Fibroblast of lung (primary cell): ENCODE measurements at regions not wholly inside any gene's neighbourhood (a gene's known extent, or its start where the extent isn't known, plus 50 kb on each side); places are given as distances from the start of the nearest gene placed in this dataset.

Source experiments
- DNase-seq, 2 donors: peaks; one replicate each; pipeline versions ENCODE4 v3.0.0 to v3.0.0-alpha.2; 2010; ENCODE audit warnings: low read depth in 2 of 2
- H2AFZ ChIP-seq: 2 replicates; pipeline ENCODE4 v1.5.1; 2012; ENCODE audit warnings: low read length, control low read depth, inconsistent platforms
- H3K27ac ChIP-seq: 2 replicates; pipeline ENCODE4 v1.5.1; 2011; ENCODE audit warnings: low read length, control low read depth; ENCODE audit not compliant: insufficient read depth
- H3K27me3 ChIP-seq: 2 replicates; pipeline ENCODE4 v1.5.1; 2011; ENCODE audit warnings: mild to moderate bottlenecking, low read length; ENCODE audit not compliant: control insufficient read depth, insufficient read depth
- H3K36me3 ChIP-seq: 2 replicates; pipeline ENCODE4 v1.5.1; 2011; ENCODE audit warnings: low read length; ENCODE audit not compliant: control insufficient read depth, insufficient read depth
- H3K4me1 ChIP-seq: 2 replicates; pipeline ENCODE4 v1.5.1; 2011; ENCODE audit warnings: low read length; ENCODE audit not compliant: control insufficient read depth, insufficient read depth; ENCODE audit errors: extremely low read depth
- H3K4me2 ChIP-seq: 2 replicates; pipeline ENCODE4 v1.5.1; 2011; ENCODE audit warnings: low read length, control low read depth; ENCODE audit not compliant: insufficient read depth; ENCODE audit errors: extremely low read depth
- H3K4me3 ChIP-seq, 4 experiments: fragments of 200-600 bp in 1 of 4; sonication (generic) in 1 of 4; replicated peaks in 1 of 4; 2 replicates each; pipeline ENCODE4 v1.5.1; 2011 to 2016; ENCODE audit warnings: low read length in 4 of 4, low read depth in 3 of 4, mild to moderate bottlenecking in 3 of 4, control low read depth in 2 of 4, inconsistent platforms in 1 of 4, mixed read lengths in 1 of 4; ENCODE audit not compliant: insufficient read depth in 1 of 4; ENCODE audit errors: control extremely low read depth in 1 of 4
- H3K79me2 ChIP-seq: 2 replicates; pipeline ENCODE4 v1.5.1; 2012; ENCODE audit warnings: mild to moderate bottlenecking, low read length, inconsistent platforms; ENCODE audit not compliant: control insufficient read depth, insufficient read depth
- H3K9ac ChIP-seq: 2 replicates; pipeline ENCODE4 v1.5.1; 2011; ENCODE audit warnings: mild to moderate bottlenecking, low read length, control low read depth; ENCODE audit not compliant: insufficient read depth
- H3K9me3 ChIP-seq: 2 replicates; pipeline ENCODE4 v1.5.1; 2012; ENCODE audit warnings: low read depth, low read length; ENCODE audit not compliant: control insufficient read depth, insufficient read depth
- H4K20me1 ChIP-seq: 2 replicates; pipeline ENCODE4 v1.5.1; 2011; ENCODE audit warnings: low read length; ENCODE audit not compliant: control insufficient read depth, insufficient read depth; ENCODE audit errors: extremely low read depth
- CTCF ChIP-seq, 2 donors: IDR thresholded peaks in 1 of 2; conservative IDR thresholded peaks in 1 of 2; 1 replicate in 1 of 2; 2 replicates in 1 of 2; pipeline ENCODE4 v1.5.1; 2011 to 2012; ENCODE audit warnings: low read length in 2 of 2, control low read depth in 1 of 2, inconsistent platforms in 1 of 2, low read depth in 1 of 2, mild to moderate bottlenecking in 1 of 2
- EZH2 ChIP-seq: IDR thresholded peaks from 2 replicates; pipeline ENCODE4 v1.5.1; 2012; ENCODE audit warnings: low read length, control low read depth, mild to moderate bottlenecking; ENCODE audit errors: missing control alignments

- TF ChIP-seq CTCF (conservative IDR thresholded peaks at IDR 0.05 in 1 of 2, IDR thresholded peaks at IDR 0.05 in 1 of 2; ENCODE audit: low read depth in 1 of 2, low read length in 2 of 2) (no peak), EZH2 (no peak)
- Histone ChIP-seq H4K20me1 (no peaks in the 10 kb centered on the region), H3K9me3 (no peaks in the 10 kb centered on the region), H3K27ac (no peak overlapping the region), H3K4me2 (no peak overlapping the region), H2AFZ (no peak overlapping the region), H3K4me1 (no peaks in the 10 kb centered on the region), H3K4me3 (no peak overlapping the region), H3K27me3 (no peaks in the 10 kb centered on the region), H3K36me3 (no peaks in the 10 kb centered on the region), H3K79me2 (no peaks in the 10 kb centered on the region), H3K9ac (no peak overlapping the region)
- no peak for DNase-seq
These were observed 83.8 kb upstream of the SLC6A6 start for GRCh38 chr3:14318646-14319045.

- Histone ChIP-seq H3K27ac (no peak overlapping the region), H3K4me3 (no peak overlapping the region), H3K4me2 (no peak overlapping the region), H3K4me1 (no peaks in the 10 kb centered on the region), H4K20me1 (no peaks in the 10 kb centered on the region), H3K9ac (no peak overlapping the region), H3K79me2 (no peaks in the 10 kb centered on the region), H2AFZ (no peak overlapping the region), H3K36me3 (no peaks in the 10 kb centered on the region), H3K27me3 (no peaks in the 10 kb centered on the region), H3K9me3 (no peaks in the 10 kb centered on the region)
- peak; percentile 55 to 73 for DNase-seq
- no peak for TF ChIP-seq EZH2
- no peak for TF ChIP-seq CTCF (conservative IDR thresholded peaks at IDR 0.05 in 1 of 2, IDR thresholded peaks at IDR 0.05 in 1 of 2; ENCODE audit: low read depth in 1 of 2, low read length in 2 of 2)
These were observed 82.7 kb upstream of the SLC6A6 start for GRCh38 chr3:14319654-14320182.

GRCh38 chr3:14320219-14320618, 82.2 kb upstream of the SLC6A6 start:
- Histone ChIP-seq H3K4me3 (no peak overlapping the region), H3K9me3 (no peaks in the 10 kb centered on the region), H3K36me3 (no peaks in the 10 kb centered on the region), H3K27ac (no peak overlapping the region), H3K79me2 (no peaks in the 10 kb centered on the region), H3K4me1 (no peaks in the 10 kb centered on the region), H3K4me2 (no peak overlapping the region), H3K27me3 (no peaks in the 10 kb centered on the region), H4K20me1 (no peaks in the 10 kb centered on the region), H2AFZ (no peak overlapping the region), H3K9ac (no peak overlapping the region)
- TF ChIP-seq EZH2 (no peak), CTCF (conservative IDR thresholded peaks at IDR 0.05 in 1 of 2, IDR thresholded peaks at IDR 0.05 in 1 of 2; ENCODE audit: low read depth in 1 of 2, low read length in 2 of 2) (no peak)
- DNase-seq = no peak
